GM10266 (cell line): ENCODE measurements at regions not wholly inside any gene's neighbourhood (a gene's known extent, or its start where the extent isn't known, plus 50 kb on each side); places are given as distances from the start of the nearest gene placed in this dataset.

Experiments used
- DNase-seq: peaks from one replicate; pipeline ENCODE4 v3.0.0; 2012; ENCODE audit errors: extremely low spot score
- TF ChIP-seq, protein P1 (sequence below): IDR thresholded peaks from 2 replicates; pipeline ENCODE4 v1.5.1; 2012; ENCODE audit warnings: mild to moderate bottlenecking, low read depth; ENCODE audit not compliant: control insufficient read depth, insufficient read depth; ENCODE audit errors: missing control alignments

DNA sequence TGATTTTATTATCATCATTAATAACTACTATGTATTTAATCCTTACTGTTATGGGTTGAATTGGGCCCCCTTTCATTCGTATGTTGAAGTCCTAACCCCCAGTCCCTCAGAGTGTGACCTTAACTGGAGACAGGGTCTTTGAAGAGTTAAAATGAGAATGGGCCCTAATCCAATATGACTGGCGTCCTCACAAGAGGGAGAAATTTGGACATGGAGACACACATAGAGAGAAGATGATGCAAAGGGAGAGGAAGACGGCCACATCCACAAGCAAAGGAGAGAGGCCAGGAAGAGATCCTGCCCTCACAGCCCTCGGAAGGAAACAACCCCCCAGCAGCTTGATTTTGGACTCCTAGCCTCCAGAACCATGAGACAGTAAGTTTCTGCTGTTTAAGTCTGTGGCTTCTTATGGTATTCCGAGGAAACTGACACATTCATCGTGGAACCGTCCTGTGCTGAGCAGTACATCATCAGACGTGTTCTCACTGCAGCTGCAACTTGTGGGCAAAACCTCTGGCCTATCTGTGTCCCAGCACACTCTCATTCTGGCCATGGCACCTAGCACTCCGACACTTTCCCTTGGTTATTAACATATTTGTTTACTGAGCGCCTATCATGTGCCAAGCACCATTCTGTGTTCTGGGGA is 127.6 kb downstream of the SLC38A6 start:
- TF ChIP-seq, protein P1, sequence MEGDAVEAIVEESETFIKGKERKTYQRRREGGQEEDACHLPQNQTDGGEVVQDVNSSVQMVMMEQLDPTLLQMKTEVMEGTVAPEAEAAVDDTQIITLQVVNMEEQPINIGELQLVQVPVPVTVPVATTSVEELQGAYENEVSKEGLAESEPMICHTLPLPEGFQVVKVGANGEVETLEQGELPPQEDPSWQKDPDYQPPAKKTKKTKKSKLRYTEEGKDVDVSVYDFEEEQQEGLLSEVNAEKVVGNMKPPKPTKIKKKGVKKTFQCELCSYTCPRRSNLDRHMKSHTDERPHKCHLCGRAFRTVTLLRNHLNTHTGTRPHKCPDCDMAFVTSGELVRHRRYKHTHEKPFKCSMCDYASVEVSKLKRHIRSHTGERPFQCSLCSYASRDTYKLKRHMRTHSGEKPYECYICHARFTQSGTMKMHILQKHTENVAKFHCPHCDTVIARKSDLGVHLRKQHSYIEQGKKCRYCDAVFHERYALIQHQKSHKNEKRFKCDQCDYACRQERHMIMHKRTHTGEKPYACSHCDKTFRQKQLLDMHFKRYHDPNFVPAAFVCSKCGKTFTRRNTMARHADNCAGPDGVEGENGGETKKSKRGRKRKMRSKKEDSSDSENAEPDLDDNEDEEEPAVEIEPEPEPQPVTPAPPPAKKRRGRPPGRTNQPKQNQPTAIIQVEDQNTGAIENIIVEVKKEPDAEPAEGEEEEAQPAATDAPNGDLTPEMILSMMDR, result no peak
- no peak for DNase-seq

DNA sequence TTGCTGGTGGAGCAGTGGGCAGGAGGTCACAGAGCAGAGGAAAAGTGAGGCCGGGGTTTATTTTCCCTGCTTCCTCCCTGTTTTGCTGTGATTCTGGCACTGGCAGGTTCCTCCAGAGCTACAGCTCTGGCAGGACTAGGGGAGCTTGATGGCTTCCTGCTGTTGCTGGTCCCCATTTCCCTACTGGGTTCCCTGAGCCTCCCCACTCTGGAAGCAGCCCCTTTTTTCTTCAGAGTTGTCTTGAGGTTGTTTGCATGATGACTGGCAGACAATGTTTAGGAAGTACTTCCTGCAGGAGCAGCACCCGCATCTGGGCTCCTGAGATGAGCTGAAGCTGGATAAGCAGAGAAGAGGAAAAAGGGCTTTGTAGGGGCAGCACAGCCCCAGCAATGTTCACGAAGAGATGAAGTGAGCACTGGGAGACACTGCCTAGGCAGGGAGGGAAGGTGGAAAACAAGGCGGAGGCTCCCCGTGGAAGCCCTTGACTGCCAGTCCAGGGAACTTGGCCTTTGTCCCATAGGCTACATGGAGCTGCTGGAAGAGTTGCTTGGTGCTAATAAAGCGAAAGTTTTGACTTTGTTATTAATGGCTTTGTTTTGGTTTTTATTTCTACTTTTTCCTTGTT is 126.9 kb downstream of the SLC38A6 start:
- TF ChIP-seq, protein P1, result no peak
- no peak for DNase-seq

DNA sequence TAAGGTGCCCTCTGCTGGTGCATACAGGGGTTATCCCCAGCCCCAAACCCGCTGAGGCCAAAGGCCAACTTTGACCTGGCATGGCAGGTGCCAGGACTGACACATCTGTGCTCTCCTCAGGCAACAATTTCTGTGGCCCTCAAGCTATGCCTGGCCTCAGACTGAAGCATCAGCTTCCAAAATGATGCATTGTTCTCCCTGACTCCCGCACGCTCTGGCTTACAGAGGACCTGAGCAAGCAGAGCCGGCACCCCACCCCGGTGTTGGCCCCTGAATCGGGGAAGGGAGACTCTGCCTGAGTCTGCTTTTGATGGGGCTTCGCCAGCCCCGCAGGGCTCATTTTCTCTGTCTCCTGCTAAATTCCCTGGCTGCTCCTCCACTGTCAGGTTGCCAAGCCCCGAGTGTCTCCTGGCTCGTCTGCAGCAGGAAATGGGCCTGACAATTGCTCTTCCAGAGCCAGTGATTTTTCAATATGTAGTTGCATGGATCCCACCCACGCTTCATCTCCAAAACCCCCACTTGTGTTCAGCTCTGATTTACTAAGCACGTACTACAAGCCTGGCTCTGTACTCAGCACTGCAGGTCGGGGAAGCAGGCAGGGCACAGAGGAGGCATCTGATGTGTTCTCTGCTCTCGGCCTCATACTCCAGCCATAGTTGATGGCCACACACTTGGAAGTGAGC is 126.1 kb downstream of the SLC38A6 start:
- DNase-seq, result no peak
- TF ChIP-seq, protein P1, result peak; percentile 12

DNA sequence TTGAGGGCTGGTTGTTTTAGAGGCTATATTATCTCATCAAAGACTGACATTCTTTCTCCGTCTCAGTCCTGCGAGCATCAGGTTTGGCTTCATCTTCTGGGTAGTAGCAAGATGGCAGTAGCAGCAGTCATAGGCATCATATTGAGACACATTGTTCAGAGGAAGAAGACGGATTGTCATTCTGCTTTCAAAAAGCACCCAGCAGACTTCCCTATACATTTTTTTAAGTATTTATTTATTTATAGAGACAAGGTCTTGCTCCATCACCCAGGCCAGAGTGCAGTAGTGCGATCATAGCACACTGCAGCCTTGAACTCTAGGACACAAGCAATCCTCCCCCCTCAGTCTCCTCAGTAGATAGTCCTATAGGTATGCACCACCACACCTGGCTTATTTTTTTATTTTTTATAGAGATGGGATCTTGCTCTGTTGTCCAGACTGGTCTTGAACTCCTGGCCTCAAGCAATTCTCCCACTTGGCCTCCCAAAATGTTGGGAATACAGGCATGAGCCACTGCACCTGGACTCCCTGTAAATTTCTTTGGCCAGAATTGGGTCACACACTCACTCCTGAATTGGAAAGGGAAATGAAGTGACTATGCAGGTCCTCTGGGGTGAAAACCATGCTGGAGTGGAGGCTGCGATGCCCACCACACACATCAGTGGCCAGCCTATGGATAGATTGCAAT is 125.4 kb downstream of the SLC38A6 start:
- no peak for DNase-seq
- TF ChIP-seq, protein P1, result no peak

DNA sequence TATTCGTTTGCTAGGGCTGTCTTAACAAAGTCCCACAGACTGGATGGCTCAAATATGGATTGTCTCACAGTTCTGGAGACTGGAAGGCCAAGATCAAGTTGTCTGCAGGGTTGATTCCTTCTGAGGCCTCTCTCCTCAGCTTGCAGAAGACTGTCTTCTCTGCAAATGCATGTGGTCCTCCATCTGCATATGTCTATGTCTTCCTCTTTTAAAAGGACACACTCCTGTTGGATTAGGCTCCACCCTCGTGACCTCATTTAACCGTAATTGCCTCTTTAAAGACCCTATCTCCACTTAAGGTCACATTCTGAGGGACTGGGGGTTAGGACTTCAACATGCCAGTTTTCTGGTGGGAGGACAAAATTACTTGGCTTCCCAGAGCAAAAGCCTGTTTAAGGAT is 123.3 kb downstream of the SLC38A6 start:
- DNase-seq, result no peak
- TF ChIP-seq, protein P1, result no peak

DNA sequence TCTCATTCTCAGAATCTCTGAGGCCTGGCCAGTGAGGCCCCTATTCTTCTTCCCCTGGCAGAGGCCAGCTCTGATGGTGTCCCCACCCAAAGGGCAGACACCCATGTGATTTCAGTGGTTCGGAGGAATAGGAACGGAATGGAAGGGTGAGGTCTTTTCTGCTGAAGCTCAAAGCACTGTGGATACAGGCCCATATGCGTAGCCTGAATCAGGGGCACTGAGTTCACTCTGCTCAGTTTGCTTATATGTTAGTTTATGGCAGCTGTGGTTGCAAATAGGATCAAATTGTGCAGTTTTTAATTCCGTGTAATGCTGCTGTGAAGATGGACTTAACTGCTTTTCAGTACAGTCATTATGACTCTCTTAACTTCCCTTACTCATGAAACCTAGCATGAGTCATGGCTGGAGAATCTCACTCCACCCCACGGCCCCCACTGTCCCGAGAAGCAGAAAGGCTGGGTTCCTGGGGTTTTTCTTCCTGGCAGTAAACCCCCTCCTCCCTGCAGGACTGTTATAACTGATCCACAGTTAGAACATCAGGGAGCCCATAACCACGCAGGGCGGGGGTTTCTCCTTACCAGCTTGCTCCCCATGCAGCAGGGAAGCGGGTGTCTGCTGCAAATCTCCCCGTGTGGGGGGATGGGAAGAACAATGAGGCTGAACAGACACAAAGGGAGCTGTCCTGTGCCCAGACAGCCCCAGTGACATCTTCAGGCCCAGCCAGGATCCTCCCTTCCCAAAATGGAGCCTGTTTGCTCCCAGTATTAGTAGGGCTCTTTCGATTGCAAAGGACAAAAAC is 122.7 kb downstream of the SLC38A6 start:
- TF ChIP-seq, protein P1, result no peak
- peak; percentile 53 for DNase-seq
